ENCODE measurements at regions not wholly inside any gene's neighbourhood (a gene's known extent, or its start where the extent isn't known, plus 50 kb on each side); places are given as distances from the start of the nearest gene placed in this dataset.

GRCh38 chr3:106930086-106930485, 447.2 kb upstream of the CCDC54 start:
- no peak for TF ChIP-seq TAF1 (IDR thresholded peaks at IDR 0.05; ENCODE audit: borderline replicate concordance, low read depth, low read length)
- no peak for TF ChIP-seq POLR2AphosphoS5 (IDR thresholded peaks at IDR 0.05; ENCODE audit: low read depth, low read length)
- no peak for FAIRE-seq
- no peak for DNase-seq (ENCODE audit: insufficient read length)

GRCh38 chr3:106931904-106932303, 445.3 kb upstream of the CCDC54 start:
- FAIRE-seq (no peak), DNase-seq (ENCODE audit: insufficient read length) (no peak)
- TF ChIP-seq POLR2AphosphoS5 (IDR thresholded peaks at IDR 0.05; ENCODE audit: low read depth, low read length) (no peak), POLR2A (IDR thresholded peaks at IDR 0.05; ENCODE audit: low read depth, low read length) (no peak), TAF1 (IDR thresholded peaks at IDR 0.05; ENCODE audit: borderline replicate concordance, low read depth, low read length) (no peak)

DNA sequence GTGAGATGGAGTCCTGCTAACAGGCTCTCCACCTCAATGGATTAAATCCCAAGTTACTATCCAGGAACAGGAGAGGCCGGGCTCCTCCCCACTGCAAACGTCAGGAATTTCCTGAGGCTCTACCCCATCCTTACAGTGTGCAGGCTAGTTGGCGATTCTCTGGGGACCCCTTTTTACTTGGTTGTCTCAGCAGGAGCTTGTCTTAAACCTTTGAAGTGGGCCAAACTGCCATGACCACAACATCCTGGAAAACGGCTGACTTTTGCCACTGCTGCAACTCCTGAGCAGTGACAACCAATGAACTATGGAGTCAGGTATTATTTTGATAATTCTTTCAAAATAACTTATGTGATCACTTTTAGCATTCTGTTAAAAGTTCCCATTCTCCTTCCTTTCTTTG, 440.9 kb upstream of the CCDC54 start:
- TF ChIP-seq POLR2A (IDR thresholded peaks at IDR 0.05; ENCODE audit: low read depth, low read length) (no peak), TAF1 (IDR thresholded peaks at IDR 0.05; ENCODE audit: borderline replicate concordance, low read depth, low read length) (no peak), POLR2AphosphoS5 (IDR thresholded peaks at IDR 0.05; ENCODE audit: low read depth, low read length) (no peak)
- DNase-seq (ENCODE audit: insufficient read length) (no peak), FAIRE-seq (no peak)

DNA sequence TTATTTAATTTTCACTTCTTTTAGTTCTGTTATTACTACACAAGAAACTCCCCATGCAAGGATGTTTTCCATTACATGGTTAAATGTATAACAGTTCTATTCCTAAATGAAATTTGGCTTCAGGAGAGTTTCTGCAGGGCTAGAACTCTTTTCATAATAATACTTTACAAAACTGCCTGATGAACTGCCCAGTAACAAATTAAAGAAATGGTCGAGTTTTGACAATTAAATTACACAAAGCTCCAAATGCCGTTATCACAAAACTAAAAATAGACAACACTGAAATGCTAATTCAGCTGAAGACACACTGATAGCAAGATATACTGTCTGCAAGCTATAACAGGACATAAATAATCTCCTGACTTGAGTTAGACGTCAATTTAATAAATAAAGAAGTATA, 435.2 kb upstream of the CCDC54 start:
- FAIRE-seq (no peak), DNase-seq (ENCODE audit: insufficient read length) (no peak)
- TF ChIP-seq POLR2AphosphoS5 (IDR thresholded peaks at IDR 0.05; ENCODE audit: low read depth, low read length) (no peak), TAF1 (IDR thresholded peaks at IDR 0.05; ENCODE audit: borderline replicate concordance, low read depth, low read length) (no peak)

- no peak for FAIRE-seq
- DNase-seq (ENCODE audit: insufficient read length): no peak
- TF ChIP-seq POLR2A (IDR thresholded peaks at IDR 0.05; ENCODE audit: low read depth, low read length) (no peak), POLR2AphosphoS5 (IDR thresholded peaks at IDR 0.05; ENCODE audit: low read depth, low read length) (no peak), TAF1 (IDR thresholded peaks at IDR 0.05; ENCODE audit: borderline replicate concordance, low read depth, low read length) (no peak)
Measured at GRCh38 chr3:106943071-106943470, 434.2 kb upstream of the CCDC54 start.

DNA sequence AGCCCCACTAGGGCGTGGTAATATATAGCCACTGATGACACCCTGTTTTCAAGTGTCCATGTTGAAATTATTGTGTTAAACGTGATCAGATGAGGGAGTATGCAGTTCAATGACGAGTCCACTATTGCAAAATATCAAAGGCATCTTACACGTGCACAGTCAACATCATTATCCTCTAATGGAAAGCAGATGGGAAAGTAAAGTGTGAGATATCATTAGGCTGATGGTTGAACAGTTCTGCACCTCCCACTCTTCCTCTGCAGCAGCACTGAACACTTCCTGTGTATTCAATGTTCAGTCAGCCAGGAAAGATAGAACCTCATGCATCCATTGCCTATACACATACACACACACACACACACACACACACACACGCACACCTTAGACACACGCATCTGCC, 431.8 kb upstream of the CCDC54 start:
- FAIRE-seq (peak; percentile 9), DNase-seq (ENCODE audit: insufficient read length) (no peak)
- TF ChIP-seq POLR2AphosphoS5 (IDR thresholded peaks at IDR 0.05; ENCODE audit: low read depth, low read length): no peak
- TF ChIP-seq TAF1 (IDR thresholded peaks at IDR 0.05; ENCODE audit: borderline replicate concordance, low read depth, low read length): no peak
- TF ChIP-seq POLR2A (IDR thresholded peaks at IDR 0.05; ENCODE audit: low read depth, low read length): no peak

DNA sequence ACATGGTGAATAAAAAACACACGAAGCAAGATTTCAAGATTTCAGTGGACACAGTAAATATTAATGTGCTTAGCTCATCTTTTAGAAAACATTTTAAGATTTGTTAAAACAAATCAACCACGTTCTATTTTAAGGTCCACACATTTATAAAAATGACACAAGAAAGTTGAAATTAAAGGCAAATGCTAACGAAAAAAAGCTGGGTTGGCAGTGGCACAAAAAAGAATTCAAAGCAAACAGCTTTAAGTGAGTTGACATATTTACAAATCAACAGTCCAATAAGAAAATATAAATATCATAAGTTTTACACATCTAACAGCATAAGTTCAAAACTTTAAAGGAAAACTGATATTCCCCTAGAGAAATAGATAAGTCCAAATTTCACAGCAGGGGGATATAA, 430.4 kb upstream of the CCDC54 start:
- TF ChIP-seq POLR2A (IDR thresholded peaks at IDR 0.05; ENCODE audit: low read depth, low read length): no peak
- TF ChIP-seq POLR2AphosphoS5 (IDR thresholded peaks at IDR 0.05; ENCODE audit: low read depth, low read length): no peak
- no peak for TF ChIP-seq TAF1 (IDR thresholded peaks at IDR 0.05; ENCODE audit: borderline replicate concordance, low read depth, low read length)
- FAIRE-seq (no peak), DNase-seq (ENCODE audit: insufficient read length) (no peak)

- FAIRE-seq (no peak), DNase-seq (ENCODE audit: insufficient read length) (no peak)
- no peak for TF ChIP-seq POLR2AphosphoS5 (IDR thresholded peaks at IDR 0.05; ENCODE audit: low read depth, low read length)
- TF ChIP-seq POLR2A (IDR thresholded peaks at IDR 0.05; ENCODE audit: low read depth, low read length): no peak
- TF ChIP-seq TAF1 (IDR thresholded peaks at IDR 0.05; ENCODE audit: borderline replicate concordance, low read depth, low read length): no peak
Measured at GRCh38 chr3:106957029-106957428, 420.2 kb upstream of the CCDC54 start.

DNA sequence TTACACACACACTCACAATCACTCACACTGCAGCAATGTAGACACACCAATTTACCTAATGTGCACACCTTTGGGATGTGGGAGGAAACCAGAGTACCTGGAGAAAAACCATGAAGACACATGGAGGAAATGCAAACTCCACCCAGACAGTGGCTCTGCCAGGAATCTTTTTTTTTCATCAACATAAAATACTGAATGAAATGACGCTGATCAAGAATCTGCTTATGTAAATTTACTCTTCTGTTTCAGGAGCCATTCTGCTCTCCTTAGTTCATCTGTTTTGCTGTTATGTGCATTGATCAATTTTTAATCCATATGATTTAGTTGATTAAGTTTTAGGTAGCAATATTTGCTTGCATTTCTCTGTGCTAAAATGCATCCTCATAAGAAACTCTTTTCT, 414.2 kb upstream of the CCDC54 start:
- no peak for TF ChIP-seq POLR2AphosphoS5 (IDR thresholded peaks at IDR 0.05; ENCODE audit: low read depth, low read length)
- TF ChIP-seq POLR2A (IDR thresholded peaks at IDR 0.05; ENCODE audit: low read depth, low read length): no peak
- no peak for TF ChIP-seq TAF1 (IDR thresholded peaks at IDR 0.05; ENCODE audit: borderline replicate concordance, low read depth, low read length)
- DNase-seq (ENCODE audit: insufficient read length): no peak
- FAIRE-seq: no peak

- TF ChIP-seq POLR2AphosphoS5 (IDR thresholded peaks at IDR 0.05; ENCODE audit: low read depth, low read length): no peak
- no peak for TF ChIP-seq TAF1 (IDR thresholded peaks at IDR 0.05; ENCODE audit: borderline replicate concordance, low read depth, low read length)
- no peak for TF ChIP-seq POLR2A (IDR thresholded peaks at IDR 0.05; ENCODE audit: low read depth, low read length)
- DNase-seq (ENCODE audit: insufficient read length): no peak
- no peak for FAIRE-seq
Measured at GRCh38 chr3:106963442-106963841, 413.8 kb upstream of the CCDC54 start.

GRCh38 chr3:106965307-106965706, 411.9 kb upstream of the CCDC54 start:
- DNase-seq (ENCODE audit: insufficient read length): no peak
- no peak for FAIRE-seq
- TF ChIP-seq POLR2AphosphoS5 (IDR thresholded peaks at IDR 0.05; ENCODE audit: low read depth, low read length) (no peak), TAF1 (IDR thresholded peaks at IDR 0.05; ENCODE audit: borderline replicate concordance, low read depth, low read length) (no peak), POLR2A (IDR thresholded peaks at IDR 0.05; ENCODE audit: low read depth, low read length) (no peak)

- no peak for DNase-seq (ENCODE audit: insufficient read length)
- FAIRE-seq: no peak
- TF ChIP-seq POLR2A (IDR thresholded peaks at IDR 0.05; ENCODE audit: low read depth, low read length): no peak
- no peak for TF ChIP-seq POLR2AphosphoS5 (IDR thresholded peaks at IDR 0.05; ENCODE audit: low read depth, low read length)
- TF ChIP-seq TAF1 (IDR thresholded peaks at IDR 0.05; ENCODE audit: borderline replicate concordance, low read depth, low read length): no peak
Measured at GRCh38 chr3:106969596-106969995, 407.6 kb upstream of the CCDC54 start.

DNA sequence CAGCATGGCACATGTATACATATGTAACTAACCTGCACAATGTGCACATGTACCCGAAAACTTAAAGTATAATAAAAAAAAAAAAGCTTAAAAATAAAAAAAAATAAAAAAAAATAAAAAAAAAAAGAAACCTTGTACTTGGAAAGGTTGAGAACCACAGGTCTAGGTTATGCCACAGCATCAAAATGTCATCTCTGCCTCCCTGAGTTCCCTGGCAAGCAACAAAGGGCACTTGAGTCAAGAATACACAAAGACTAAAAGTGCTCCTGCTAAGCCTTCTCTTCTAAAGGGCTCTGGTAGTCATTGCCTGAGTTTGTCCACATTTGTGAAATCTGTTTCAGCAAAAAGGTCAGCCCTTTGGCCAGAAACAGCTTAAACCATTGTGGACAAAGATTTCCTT, 395.8 kb upstream of the CCDC54 start:
- DNase-seq (ENCODE audit: insufficient read length): no peak
- TF ChIP-seq POLR2AphosphoS5 (IDR thresholded peaks at IDR 0.05; ENCODE audit: low read depth, low read length): no peak
- no peak for TF ChIP-seq TAF1 (IDR thresholded peaks at IDR 0.05; ENCODE audit: borderline replicate concordance, low read depth, low read length)
- no peak for TF ChIP-seq POLR2A (IDR thresholded peaks at IDR 0.05; ENCODE audit: low read depth, low read length)
- FAIRE-seq: no peak

Data from GM12892 (cell line).